ENCODE measurements at regions not wholly inside any gene's neighbourhood (a gene's known extent, or its start where the extent isn't known, plus 50 kb on each side); places are given as distances from the start of the nearest gene placed in this dataset.

GRCh38 chr4:128525992-128526630, 238.5 kb upstream of the PGRMC2 start:
- H3K79me1 ChIP-seq (ENCODE audit: low read depth in 1 of 2, low read length in 2 of 2) = no peaks in the 10 kb centered on the region
- peak overlapping the region; percentile 44 for H4K91ac ChIP-seq (ENCODE audit: insufficient read depth, low read depth, low read length)
- H3K36me3 ChIP-seq (ENCODE audit: control insufficient read depth, insufficient read depth, low read length) = no peaks in the 10 kb centered on the region
- H4K8ac ChIP-seq (ENCODE audit: low read depth in 2 of 2, low read length in 2 of 2) = peak overlapping the region; percentile 41 to 72; a peak in 2 of 4 replicates
- BruUV-seq (replicated peaks) = no TSS peak
- DNase-seq = peak; percentile 78
- no peak overlapping the region; the same call in 1 of the 2 replicates for H3K23ac ChIP-seq (ENCODE audit: low read depth, low read length)
- H3K9ac ChIP-seq (ENCODE audit: low read depth, low read length) = no peak overlapping the region
- peak overlapping the region; percentile 12; the same call in 1 of the 2 replicates for H3K4ac ChIP-seq (ENCODE audit: low read depth, low read length)
- ChIA-PET CTCF (no interaction called here), POLR2A (ENCODE audit: unreplicated experiment) (no interaction called here)
- H4K20me1 ChIP-seq (ENCODE audit: insufficient read depth, low read length) = no peaks in the 10 kb centered on the region
- H3K4me1 ChIP-seq (ENCODE audit: control insufficient read depth, insufficient read depth, low read length) = peaks cover 26% of the 10 kb centered on the region
- H2AFZ ChIP-seq (replicated peaks; ENCODE audit: low read length, poor library complexity) = no peak overlapping the region
- no peak overlapping the region for H2AK9ac ChIP-seq (replicated peaks; ENCODE audit: low read depth, low read length, poor library complexity)
- H3K56ac ChIP-seq (ENCODE audit: extremely low read depth, insufficient read depth, low read length) = no peak overlapping the region
- no peaks in the 10 kb centered on the region for H3K9me3 ChIP-seq (ENCODE audit: control insufficient read depth, insufficient read depth, low read length)
- H2BK15ac ChIP-seq (ENCODE audit: low read depth, low read length) = peak overlapping the region; percentile 46
- TF ChIP-seq CEBPB (IDR thresholded peaks at IDR 0.05; ENCODE audit: low read depth, low read length) (peak; percentile 57; the same call in 1 of the 2 replicates), CHD1 (IDR thresholded peaks at IDR 0.05; ENCODE audit: low read depth, low read length) (no peak), BHLHE40 (IDR thresholded peaks at IDR 0.05; ENCODE audit: low read depth, low read length) (0 out of 2 replicates have a peak, but pooled peaks have one; percentile 21), MAZ (IDR thresholded peaks at IDR 0.05; ENCODE audit: borderline replicate concordance, low read depth, low read length) (no peak)
- H2BK5ac ChIP-seq (ENCODE audit: low read depth, low read length, poor library complexity, severe bottlenecking) = peak overlapping the region; percentile 89
- H3K14ac ChIP-seq (replicated peaks; ENCODE audit: low read depth, low read length) = peak overlapping the region; percentile 36; the same call in 1 of the 2 replicates
- no CpG with 5 or more reads among the region's 1 CpG for WGBS, 2 experiments (ENCODE audit: extremely low coverage in 2 of 2, insufficient read length in 1 of 2)
- peak overlapping the region; percentile 94; the same call in 1 of the 2 replicates for H3K18ac ChIP-seq (ENCODE audit: low read depth, low read length)
- H3K27me3 ChIP-seq (ENCODE audit: control insufficient read depth, insufficient read depth, low read length) = no peaks in the 10 kb centered on the region
- no peak overlapping the region for H3K4me3 ChIP-seq (ENCODE audit: insufficient read depth, low read depth, low read length)
- intact Hi-C loops (cut with micrococcal nuclease) (loop anchor here (10.0 kb wide), 1 partner anchor 171 kb away; no protein-coding TSS in a partner anchor), dilution Hi-C loops (cut with HindIII; ENCODE audit: low sequenced_read_pairs, unreplicated experiment) (no loop called here), in situ Hi-C loops (cut with MboI; ENCODE audit: low sequenced_read_pairs) (no loop called here)
- no peaks in the 10 kb centered on the region for H3K9me1 ChIP-seq (ENCODE audit: insufficient read depth, low read length)
- peak overlapping the region; percentile 15; the same call in 1 of the 2 replicates for H2AK5ac ChIP-seq (ENCODE audit: low read depth, low read length)
- peak overlapping the region; percentile 64; the same call in 1 of the 2 replicates for H3K4me2 ChIP-seq (ENCODE audit: low read depth, low read length)
- H3K27ac ChIP-seq (ENCODE audit: insufficient read depth, low read length) = no peak overlapping the region
- H2BK20ac ChIP-seq (ENCODE audit: low read depth, low read length) = peak overlapping the region; percentile 69
- peak overlapping the region; percentile 32; the same call in 1 of the 2 replicates for H2BK120ac ChIP-seq (ENCODE audit: low read depth, low read length)
- H4K5ac ChIP-seq (ENCODE audit: low read depth, low read length) = peak overlapping the region; percentile 69; the same call in 1 of the 2 replicates
- ATAC-seq (ENCODE audit: low read depth) = no peak; the same call in 1 of the 2 replicates

Data from IMR-90 (cell line).